NT2/D1 (cell line): ENCODE measurements at regions not wholly inside any gene's neighbourhood (a gene's known extent, or its start where the extent isn't known, plus 50 kb on each side); places are given as distances from the start of the nearest gene placed in this dataset.

Experiments
- SUZ12 ChIP-seq: IDR thresholded peaks from 2 replicates; pipeline ENCODE4 v1.6.1; 2011; ENCODE audit not compliant: insufficient read length, insufficient read depth; ENCODE audit errors: extremely low read depth
- ZNF274 ChIP-seq: IDR thresholded peaks from 2 replicates; pipeline ENCODE4 v1.6.1; 2011; ENCODE audit warnings: mild to moderate bottlenecking, low read depth, low read length

DNA sequence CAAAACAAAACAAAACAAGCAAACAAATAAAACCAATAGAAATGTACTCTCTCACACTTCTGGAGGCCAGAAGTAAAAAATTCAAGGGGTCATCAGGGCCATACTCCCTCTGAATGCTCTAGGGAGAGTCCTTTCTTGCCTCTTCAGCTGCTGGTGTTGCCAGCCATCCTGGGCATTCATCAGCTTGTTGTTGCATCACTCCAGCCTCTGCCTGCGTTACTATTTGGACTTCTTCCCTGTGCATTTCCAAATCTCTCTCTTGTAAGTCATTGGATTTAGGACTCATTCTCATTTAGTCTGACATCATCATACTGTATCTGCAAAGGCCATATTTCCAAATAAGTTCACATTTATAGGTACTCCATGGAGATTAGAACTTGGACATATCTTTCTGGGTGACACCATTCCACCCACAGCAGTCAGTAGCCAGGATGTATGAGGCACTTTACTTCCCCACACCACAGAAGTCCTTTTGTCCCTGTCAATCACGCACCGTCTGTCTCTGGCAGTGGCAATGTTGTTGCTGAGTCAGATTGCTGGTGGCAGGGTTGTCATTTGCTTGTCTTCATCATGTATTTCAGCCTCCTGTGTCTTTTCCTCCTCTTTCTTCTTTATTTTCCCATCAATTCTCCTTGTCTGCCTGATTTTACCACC, 151.0 kb upstream of the KCNJ6 start:
- no peak for TF ChIP-seq SUZ12
- no peak for TF ChIP-seq ZNF274
